HCT116 (cell line): ENCODE measurements at regions not wholly inside any gene's neighbourhood (a gene's known extent, or its start where the extent isn't known, plus 50 kb on each side); places are given as distances from the start of the nearest gene placed in this dataset.

Experiments
- ATAC-seq: fragments of 200-7000 bp; cut with Tn5 transposase; 2 replicates; pipeline ENCODE4 v1.9.1; 2020; ENCODE audit warnings: mild to moderate bottlenecking, moderate library complexity
- BruUV-seq: library from RNA; stranded (reverse); fragments of 400-500 nt; replicated peaks from 2 replicates; lab custom pipeline; 2021; lab: Mats Ljungman, UMichigan
- CTCF ChIA-PET: fragments of 300-600 bp; sonication (Branson Sonifier 250); formaldehyde crosslinking; loops from one replicate; lab custom pipeline; 2021; ENCODE audit warnings: antibody characterized with exemption; lab: Charles Lee
- POLR2A ChIA-PET: fragments of 300-600, 350-600 bp; sonication (Branson Sonifier 250); formaldehyde crosslinking; loops from one replicate; lab custom pipeline; 2021; ENCODE audit warnings: antibody characterized with exemption; lab: Charles Lee
- RAD21 ChIA-PET, 2 experiments: fragments of 300-600 bp; sonication (Branson Sonifier 250); formaldehyde crosslinking; loops; one replicate each; lab custom pipeline; 2023; ENCODE audit warnings: low total read pairs in 2 of 2; ENCODE audit not compliant: uncharacterized antibody in 2 of 2, unreplicated experiment in 2 of 2, low non-redundant PET in 1 of 2; lab: Charles Lee
- DNase-seq: peaks from one replicate; pipeline ENCODE4 v3.0.0-alpha.2; 2010; ENCODE audit warnings: low read depth, low spot score
- H2AFZ ChIP-seq: fragments of 200-600 bp; shearing (Covaris generic), sonication (generic); 2 replicates; pipeline ENCODE4 v1.6.1; 2017; ENCODE audit warnings: low read depth, mixed run types, mixed read lengths, antibody characterized with exemption, low read length; ENCODE audit not compliant: poor library complexity, severe bottlenecking
- H3K27ac ChIP-seq: 2 replicates; pipeline ENCODE4 v1.5.1; 2012; ENCODE audit warnings: low read depth, low read length
- H3K27me3 ChIP-seq: fragments of 200-600 bp; sonication (generic); 2 replicates; pipeline ENCODE4 v1.6.1; 2016; ENCODE audit warnings: mixed run types, low read length, mixed read lengths; ENCODE audit not compliant: insufficient read depth
- H3K36me3 ChIP-seq, 2 experiments: fragments of 200-500 bp in 1 of 2; fragments of 200-600 bp in 1 of 2; sonication (Bioruptor generic) in 1 of 2; sonication (generic) in 1 of 2; 2 replicates each; pipeline versions ENCODE4 v1.5.1 to v1.6.1; 2014 to 2016; ENCODE audit warnings: low read length in 2 of 2, inconsistent platforms in 1 of 2, mixed read lengths in 1 of 2, mixed run types in 1 of 2; ENCODE audit not compliant: insufficient read depth in 2 of 2, control insufficient read depth in 1 of 2
- H3K4me1 ChIP-seq, 2 experiments: fragments of 200-600 bp in 1 of 2; sonication (generic) in 1 of 2; 2 replicates each; pipeline versions ENCODE4 v1.5.1 to v1.6.1; 2012 to 2017; ENCODE audit warnings: low read length in 2 of 2, inconsistent platforms in 1 of 2, mild to moderate bottlenecking in 1 of 2, mixed read lengths in 1 of 2, mixed run types in 1 of 2, moderate library complexity in 1 of 2; ENCODE audit not compliant: insufficient read depth in 2 of 2, control insufficient read depth in 1 of 2
- H3K4me2 ChIP-seq: fragments of 200-600 bp; sonication (generic); 2 replicates; pipeline ENCODE4 v1.6.1; 2017; ENCODE audit warnings: mixed run types, low read length, mixed read lengths
- H3K4me3 ChIP-seq, 2 experiments: fragments of 200-600 bp in 1 of 2; sonication (generic) in 1 of 2; replicated peaks in 1 of 2; 2 replicates each; pipeline ENCODE4 v1.5.1; 2011 to 2016; ENCODE audit warnings: low read length in 2 of 2, control low read depth in 1 of 2, low read depth in 1 of 2, mild to moderate bottlenecking in 1 of 2, mixed read lengths in 1 of 2, mixed run types in 1 of 2
- H3K79me2 ChIP-seq: fragments of 200-600 bp; sonication (generic); 2 replicates; pipeline ENCODE4 v1.6.1; 2017; ENCODE audit warnings: mild to moderate bottlenecking, mixed run types, low read length, moderate library complexity, mixed read lengths; ENCODE audit not compliant: insufficient read depth
- H3K9ac ChIP-seq: fragments of 200-600 bp; sonication (generic); 2 replicates; pipeline ENCODE4 v1.6.1; 2016; ENCODE audit warnings: low read length, mixed read lengths
- H3K9me2 ChIP-seq: fragments of 200-600 bp; sonication (generic), shearing (Covaris generic); 2 replicates; pipeline ENCODE4 v1.6.1; 2017; ENCODE audit warnings: mixed run types, mild to moderate bottlenecking, moderate library complexity; ENCODE audit not compliant: insufficient read depth
- H3K9me3 ChIP-seq, 2 experiments: fragments of 200-500 bp in 1 of 2; fragments of 200-600 bp in 1 of 2; sonication (Bioruptor generic) in 1 of 2; sonication (generic) in 1 of 2; 2 replicates each; pipeline ENCODE4 v1.6.1; 2014 to 2017; ENCODE audit warnings: low read length in 2 of 2, mixed read lengths in 2 of 2, inconsistent platforms in 1 of 2, low read depth in 1 of 2, mild to moderate bottlenecking in 1 of 2, mixed run types in 1 of 2, moderate library complexity in 1 of 2; ENCODE audit not compliant: control insufficient read depth in 1 of 2, insufficient read depth in 1 of 2
- H4K20me1 ChIP-seq: fragments of 200-600 bp; sonication (generic), shearing (Covaris generic); 2 replicates; pipeline ENCODE4 v1.6.1; 2017; ENCODE audit warnings: mixed run types, mild to moderate bottlenecking, moderate library complexity; ENCODE audit not compliant: insufficient read depth
- CEBPB ChIP-seq: IDR thresholded peaks from 2 replicates; pipeline ENCODE4 v1.6.1; 2012; ENCODE audit warnings: low read depth
- CTCF ChIP-seq, 3 experiments: fragments of 200-600 bp in 1 of 3; sonication (generic) in 1 of 3; IDR thresholded peaks in 2 of 3; conservative IDR thresholded peaks in 1 of 3; 2 replicates each; pipeline ENCODE4 v1.5.1; 2012 to 2017; ENCODE audit warnings: low read depth in 2 of 3, low read length in 2 of 3, antibody characterized with exemption in 1 of 3, borderline replicate concordance in 1 of 3, control low read depth in 1 of 3, mild to moderate bottlenecking in 1 of 3, mixed read lengths in 1 of 3, mixed run types in 1 of 3, moderate library complexity in 1 of 3; ENCODE audit not compliant: insufficient read depth in 1 of 3
- POLR2AphosphoS5 ChIP-seq: IDR thresholded peaks from 2 replicates; pipeline ENCODE4 v1.6.1; 2011; ENCODE audit warnings: mild to moderate bottlenecking, low read depth, low read length, moderate library complexity
- RAD21 ChIP-seq: IDR thresholded peaks from 2 replicates; pipeline ENCODE4 v1.6.1; 2012; ENCODE audit warnings: low read depth, mild to moderate bottlenecking
- REST ChIP-seq: IDR thresholded peaks from 2 replicates; pipeline ENCODE4 v1.6.1; 2012; ENCODE audit warnings: low read depth
- SP1 ChIP-seq: IDR thresholded peaks from 2 replicates; pipeline ENCODE4 v1.6.1; 2012; ENCODE audit warnings: low read depth
- SRF ChIP-seq: IDR thresholded peaks from 2 replicates; pipeline ENCODE4 v1.6.1; 2012; ENCODE audit warnings: low read depth
- ZFX ChIP-seq: fragments of 450-650 bp; IDR thresholded peaks from 2 replicates; pipeline ENCODE4 v1.6.1; 2017
- intact Hi-C: fragments of 100-400 bp; cut with micrococcal nuclease; formaldehyde crosslinking; loops from 2 replicates; pipeline ENCODE4 v1.10.0; 2022

GRCh38 chrX:40887476-40887875, 152.1 kb upstream of the MED14 start (continued):
- TF ChIP-seq REST (no peak), SP1 (no peak), SRF (no peak), POLR2AphosphoS5 (no peak), CTCF (IDR thresholded peaks at IDR 0.05 in 2 of 3, conservative IDR thresholded peaks at IDR 0.05 in 1 of 3; ENCODE audit: borderline replicate concordance in 1 of 3, insufficient read depth in 1 of 3, low read depth in 2 of 3, low read length in 2 of 3) (no peak), ZFX (no peak)

- H3K4me1 ChIP-seq: no peaks in the 10 kb centered on the region
- H3K9ac ChIP-seq: no peak overlapping the region
- H3K4me2 ChIP-seq: no peak overlapping the region
- H3K9me3 ChIP-seq: no peaks in the 10 kb centered on the region
- no peak overlapping the region for H3K4me3 ChIP-seq
- H3K27ac ChIP-seq: no peak overlapping the region
- no peak for DNase-seq
- POLR2A ChIA-PET: no interaction called here
- H3K79me2 ChIP-seq: no peaks in the 10 kb centered on the region
- no peaks in the 10 kb centered on the region for H3K36me3 ChIP-seq
- CTCF ChIA-PET: interaction anchor here (1.7 kb wide), 1 partner anchor 14 kb away, joined by 5 read pairs; no protein-coding TSS in a partner anchor
- no peak for ATAC-seq
- no peaks in the 10 kb centered on the region for H3K9me2 ChIP-seq
- intact Hi-C loops: no loop called here
- no peaks in the 10 kb centered on the region for H3K27me3 ChIP-seq
- no peak overlapping the region for H2AFZ ChIP-seq
- TF ChIP-seq RAD21 (no peak), CEBPB (no peak)
- H4K20me1 ChIP-seq: no peaks in the 10 kb centered on the region
- BruUV-seq: no TSS peak
- RAD21 ChIA-PET: no interaction called here
Observed at GRCh38 chrX:40891798-40892197, 156.5 kb upstream of the MED14 start.
